ENCODE measurements at regions not wholly inside any gene's neighbourhood (a gene's known extent, or its start where the extent isn't known, plus 50 kb on each side); places are given as distances from the start of the nearest gene placed in this dataset.

DNA sequence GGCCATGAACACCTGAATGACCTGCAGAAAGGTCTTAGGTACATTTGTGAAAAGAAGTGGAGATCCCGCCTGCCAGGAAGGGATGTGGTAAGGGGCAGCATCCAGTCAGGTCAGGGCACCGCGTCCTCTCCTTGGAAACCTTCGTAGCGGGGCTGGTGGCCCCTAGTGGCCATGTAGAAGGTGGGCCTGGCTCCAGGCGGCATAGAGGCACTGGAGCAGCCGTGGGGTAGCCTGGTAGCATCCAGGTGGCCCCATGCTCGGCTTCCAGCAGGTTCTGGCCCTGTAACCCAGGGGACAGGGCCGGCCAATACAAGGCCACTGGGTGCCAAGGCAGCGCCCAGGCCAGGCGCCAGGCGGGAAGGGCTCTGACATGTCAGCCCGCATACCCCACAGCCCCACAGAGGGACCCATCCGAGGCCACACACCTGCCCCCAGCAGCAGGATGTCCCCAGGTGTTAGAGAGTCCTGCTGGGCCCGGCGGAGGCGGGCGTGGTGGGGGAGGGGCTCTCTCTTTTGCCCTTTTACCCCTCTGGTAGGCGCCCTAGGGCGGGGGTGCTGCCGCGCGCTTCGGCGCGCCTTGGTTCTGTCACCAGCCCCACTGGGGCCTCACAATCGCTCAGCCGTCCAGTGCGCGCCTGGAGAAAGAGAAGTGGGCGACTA lies 58.3 kb upstream of the SPATA31E1 start:
- no peak for DNase-seq

DNA sequence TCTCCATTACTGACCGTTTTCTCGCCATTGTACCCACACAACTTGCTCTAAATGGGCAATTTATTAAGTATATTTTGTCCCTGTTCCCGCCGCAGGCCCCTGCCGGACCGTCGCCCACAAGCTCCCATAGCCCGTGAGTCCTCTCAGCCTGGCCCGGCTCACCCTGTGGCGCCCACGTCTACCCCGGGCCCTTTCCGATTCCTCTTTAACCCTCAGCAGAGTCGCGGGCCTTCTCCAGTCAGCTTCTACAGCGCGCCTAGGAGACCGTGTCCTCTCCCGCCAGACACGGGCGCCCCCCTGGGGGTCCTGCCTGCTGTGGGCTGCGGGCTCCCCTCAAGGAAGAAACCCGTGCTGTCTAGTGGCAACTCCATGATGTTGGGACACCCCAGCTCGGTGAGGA lies 57.8 kb upstream of the SPATA31E1 start:
- DNase-seq: no peak

DNA sequence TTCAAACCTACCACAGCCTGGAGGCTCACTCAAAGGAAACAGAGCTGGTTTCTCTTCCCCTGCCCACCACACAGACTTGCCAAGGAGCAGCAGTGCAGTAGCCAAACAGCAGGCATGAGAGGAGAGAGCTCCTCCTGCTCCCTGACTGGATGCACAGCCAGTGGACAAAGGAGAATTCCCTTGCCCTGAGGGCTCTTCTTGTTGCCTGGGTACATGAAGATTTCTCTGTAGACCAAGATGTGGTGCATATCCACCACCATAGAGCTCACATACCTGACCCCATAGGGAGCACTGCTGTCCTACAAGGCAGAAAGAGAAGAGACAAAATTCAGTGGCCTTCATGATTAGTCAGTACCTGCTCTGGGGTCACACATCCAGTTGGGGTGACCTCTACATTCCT lies 56.3 kb upstream of the SPATA31E1 start:
- DNase-seq: no peak

DNA sequence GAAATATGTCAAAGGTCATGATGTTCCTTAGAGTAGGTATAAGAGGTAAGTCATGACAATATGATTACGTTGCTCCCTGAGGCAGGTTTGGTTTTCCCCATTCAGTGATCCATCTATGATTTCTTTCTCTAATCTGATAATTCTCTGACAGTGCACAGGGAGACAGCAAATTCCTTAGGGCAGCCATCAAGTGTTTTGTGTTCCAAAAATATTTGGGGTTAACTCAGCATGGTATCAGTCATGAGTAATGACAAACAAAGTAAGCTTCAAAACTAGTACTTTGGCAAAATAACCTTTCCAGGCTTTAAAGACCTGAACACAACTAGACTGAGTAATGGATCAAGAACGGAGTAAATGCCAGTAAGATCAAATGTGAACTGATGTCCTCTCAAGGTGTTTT lies 55.3 kb upstream of the SPATA31E1 start:
- DNase-seq: no peak

DNA sequence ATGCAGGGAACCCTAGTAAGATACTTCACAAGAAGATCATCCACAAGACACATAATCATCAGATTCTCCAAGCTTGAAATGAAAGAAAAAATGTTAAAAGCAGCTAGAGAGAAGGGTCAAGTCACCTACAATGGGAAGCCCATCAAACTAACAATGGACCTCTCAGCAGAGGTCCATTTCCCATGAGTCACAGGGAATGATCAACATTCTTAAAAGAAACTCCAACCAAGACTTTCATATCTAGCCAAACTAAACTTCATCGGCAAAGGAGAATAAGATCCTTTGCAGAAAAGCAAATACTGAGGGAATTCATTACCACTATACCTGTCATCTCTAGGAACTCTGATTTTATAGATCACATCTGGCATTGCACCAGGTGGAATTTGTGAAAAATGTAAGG lies 52.9 kb upstream of the SPATA31E1 start:
- DNase-seq: no peak

DNA sequence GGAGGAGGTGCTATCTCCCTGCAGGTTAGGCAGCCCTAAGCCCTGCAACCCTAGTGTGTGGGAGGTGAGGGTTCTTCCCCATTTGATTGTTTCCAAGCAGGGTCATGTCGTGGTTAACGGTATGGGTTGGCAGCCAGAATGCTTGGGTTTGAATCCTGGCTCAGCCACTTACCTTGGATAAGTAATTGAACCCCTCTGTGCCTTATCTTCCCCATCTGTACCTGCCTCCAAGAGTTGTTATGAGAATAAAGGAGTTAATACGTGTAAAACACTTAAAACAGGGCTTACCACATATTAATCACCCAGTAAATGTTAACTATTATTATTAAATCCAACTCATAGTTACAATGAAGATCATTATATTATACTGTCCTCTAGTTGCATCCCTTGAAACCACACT lies 52.2 kb upstream of the SPATA31E1 start:
- DNase-seq: no peak

DNA sequence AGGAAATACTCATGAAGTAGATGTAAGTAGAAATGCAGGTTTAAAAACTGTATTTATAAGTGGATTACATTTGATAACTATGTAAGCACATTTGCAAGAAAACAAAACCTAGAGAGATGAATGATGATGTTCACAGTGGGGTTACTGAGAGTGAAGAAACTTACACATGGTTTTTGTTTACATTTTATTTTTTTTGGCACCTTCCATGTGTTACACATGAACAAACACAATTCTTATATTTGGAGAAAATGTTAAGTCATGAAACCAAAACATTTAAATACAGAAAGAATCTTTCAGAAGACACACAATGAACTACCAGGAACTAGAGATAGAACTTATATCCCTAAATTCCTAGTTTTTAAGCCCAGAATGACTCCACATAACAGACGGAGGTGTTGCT lies 51.5 kb upstream of the SPATA31E1 start:
- DNase-seq: no peak

Measured in DMS153 (cell line).